Adrenal gland (tissue), 9 donors: ENCODE measurements at regions not wholly inside any gene's neighbourhood (a gene's known extent, or its start where the extent isn't known, plus 50 kb on each side); places are given as distances from the start of the nearest gene placed in this dataset.

ENCODE experiments used
- DNase-seq, 7 donors: peaks; one replicate each; pipeline ENCODE4 v3.0.0-alpha.2; 2019 to 2020
- H3K27ac ChIP-seq, 5 donors: fragments of 200-600 bp; sonication (generic) in 4 of 5; 1 replicate in 3 of 5; 2 replicates in 2 of 5; pipeline versions ENCODE4 v1.5.1 to v1.8.0; 2016 to 2020; ENCODE audit warnings: mild to moderate bottlenecking in 1 of 5
- H3K27me3 ChIP-seq: fragments of 200-600 bp; 2 replicates; pipeline ENCODE4 v1.8.0; 2021
- H3K36me3 ChIP-seq, 2 donors: fragments of 200-600 bp; replicated peaks in 1 of 2; 1 replicate in 1 of 2; 2 replicates in 1 of 2; pipeline versions ENCODE4 v1.5.1 to v1.8.0; 2018 to 2022
- H3K4me1 ChIP-seq, 2 donors: fragments of 200-600 bp; replicated peaks in 1 of 2; 1 replicate in 1 of 2; 2 replicates in 1 of 2; pipeline versions ENCODE4 v1.5.1 to v1.8.0; 2018 to 2021
- H3K4me3 ChIP-seq, 4 donors: fragments of 200-600 bp; sonication (generic) in 3 of 4; one replicate each; pipeline ENCODE4 v1.5.1; 2016 to 2018
- H3K9me3 ChIP-seq, 3 donors: fragments of 200-600 bp; sonication (generic) in 1 of 3; replicated peaks in 1 of 3; 1 replicate in 2 of 3; 2 replicates in 1 of 3; pipeline versions ENCODE4 v1.5.1 to v1.8.0; 2016 to 2021
- CTCF ChIP-seq, 6 experiments: fragments of 450-650 bp in 4 of 6; fragments of 200-600 bp in 2 of 6; sonication (generic) in 1 of 6; IDR thresholded peaks; 1 replicate in 5 of 6; 2 replicates in 1 of 6; pipeline versions ENCODE4 v1.5.1 to v1.8.0; 2016 to 2021; ENCODE audit warnings: antibody characterized with exemption in 6 of 6, mild to moderate bottlenecking in 2 of 6, moderate library complexity in 1 of 6
- POLR2A ChIP-seq, 2 donors: fragments of 450-650 bp; IDR thresholded peaks; one replicate each; pipeline ENCODE4 v1.6.1; 2017; ENCODE audit warnings: antibody characterized with exemption in 2 of 2, mild to moderate bottlenecking in 2 of 2, moderate library complexity in 1 of 2
- WGBS, 4 donors: extraction: QIAGEN DNeasy Blood & Tissue Kit in 2 of 4; methylation state at CpG; one replicate each; pipeline versions ENCODE4 v1.1.5 to v1.1.7; 2013 to 2017; 5-methylcytosine and 5-hydroxymethylcytosine counted together
- intact Hi-C, 2 donors: fragments of 100-400 bp; cut with DNase I; formaldehyde crosslinking; loops; one replicate each; pipeline versions ENCODE4 v1.14.1 to v1.15.0; 2022 to 2023
- donor health status: healthy with polysubstance abuse.
- donor health status: Bipolar disorder and iron deficiency.
- donor health status: DM: yes; HTN: yes; CAD: no.
- donor health status: DM: no; HTN: no; CAD: no.
- donor health status: DM: no; HTN: no; CAD: no.

GRCh38 chr16:48450367-48450766 is 65.2 kb upstream of the SIAH1 start:
- TF ChIP-seq POLR2A (IDR thresholded peaks at IDR 0.05) (no peak), CTCF (IDR thresholded peaks at IDR 0.05) (no peak)
- H3K4me1 ChIP-seq, result peaks cover 0 to under 1% of the 10 kb centered on the region in 2 donors
- intact Hi-C loops, result no loop called here
- no peak overlapping the region for H3K4me3 ChIP-seq
- no peaks in the 10 kb centered on the region for H3K9me3 ChIP-seq
- WGBS, 4 donors, result 33 to 76% (median 51%) methylated on average over 1 of the region's 1 CpG
- no peak for DNase-seq
- no peaks in the 10 kb centered on the region for H3K36me3 ChIP-seq
- no peaks in the 10 kb centered on the region for H3K27me3 ChIP-seq
- no peak overlapping the region for H3K27ac ChIP-seq

GRCh38 chr16:48448841-48449481 is 63.7 kb upstream of the SIAH1 start:
- peaks cover 0 to 9% of the 10 kb centered on the region in 2 donors for H3K4me1 ChIP-seq
- intact Hi-C loops, result no loop called here
- 95 to 97% (median 96%) methylated on average over 4 to 9 of the region's 9 CpGs for WGBS, 4 donors

GRCh38 chr16:48447940-48448536 is 62.8 kb upstream of the SIAH1 start:
- peaks cover 0 to 9% of the 10 kb centered on the region in 2 donors for H3K4me1 ChIP-seq
- TF ChIP-seq CTCF (IDR thresholded peaks at IDR 0.05) (no peak), POLR2A (IDR thresholded peaks at IDR 0.05) (no peak)
- H3K27me3 ChIP-seq, result no peaks in the 10 kb centered on the region
- peak in 1 of 7 donors; percentile 43 for DNase-seq
- 85 to 94% (median 90%) methylated on average over 5 to 7 of the region's 7 CpGs for WGBS, 4 donors
- no peak overlapping the region for H3K27ac ChIP-seq
- no peaks in the 10 kb centered on the region for H3K36me3 ChIP-seq
- H3K9me3 ChIP-seq, result no peaks in the 10 kb centered on the region
- no peak overlapping the region for H3K4me3 ChIP-seq
- intact Hi-C loops, result no loop called here

More at GRCh38 chr16:48448841-48449481, 63.7 kb upstream of the SIAH1 start:
- DNase-seq, result peak in 1 of 7 donors; percentile 33
- Histone ChIP-seq H3K27me3 (no peaks in the 10 kb centered on the region), H3K36me3 (no peaks in the 10 kb centered on the region), H3K27ac (no peak overlapping the region), H3K9me3 (no peaks in the 10 kb centered on the region), H3K4me3 (no peak overlapping the region)
- TF ChIP-seq POLR2A (IDR thresholded peaks at IDR 0.05) (no peak), CTCF (IDR thresholded peaks at IDR 0.05) (no peak)

GRCh38 chr16:48447428-48447827 is 62.2 kb upstream of the SIAH1 start:
- Histone ChIP-seq H3K9me3 (no peaks in the 10 kb centered on the region), H3K27me3 (no peaks in the 10 kb centered on the region), H3K36me3 (no peaks in the 10 kb centered on the region), H3K27ac (no peak overlapping the region), H3K4me1 (peaks cover 0 to 9% of the 10 kb centered on the region in 2 donors), H3K4me3 (no peak overlapping the region)
- 76 to 98% (median 89%) methylated on average over 5 to 8 of the region's 8 CpGs for WGBS, 4 donors
- no peak for TF ChIP-seq CTCF (IDR thresholded peaks at IDR 0.05)
- no peak for TF ChIP-seq POLR2A (IDR thresholded peaks at IDR 0.05)
- intact Hi-C loops, result no loop called here
- DNase-seq, result peak in 1 of 7 donors; percentile 33
